ENCODE measurements at regions not wholly inside any gene's neighbourhood (a gene's known extent, or its start where the extent isn't known, plus 50 kb on each side); places are given as distances from the start of the nearest gene placed in this dataset.

DNA sequence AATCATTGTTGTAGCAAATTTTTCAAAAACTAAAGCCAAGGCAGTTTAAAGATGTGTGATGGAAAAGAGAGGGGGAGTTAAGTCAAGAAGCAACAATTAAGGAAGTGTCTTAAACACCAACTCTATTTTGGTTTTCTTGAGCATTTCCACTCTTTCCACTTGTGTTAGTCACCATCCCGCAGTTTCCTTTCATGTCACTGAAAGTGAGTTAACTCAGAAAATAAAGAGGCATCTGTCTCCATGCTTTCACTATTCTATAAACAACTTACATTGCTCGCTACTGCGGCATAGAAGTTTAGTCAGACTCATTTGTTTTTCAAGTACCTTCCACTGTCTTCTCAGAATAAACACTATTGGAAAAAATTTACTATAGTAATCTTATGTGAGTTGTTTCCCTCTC lies 284.9 kb upstream of the SEMA3D start:
- TF ChIP-seq, protein P1, sequence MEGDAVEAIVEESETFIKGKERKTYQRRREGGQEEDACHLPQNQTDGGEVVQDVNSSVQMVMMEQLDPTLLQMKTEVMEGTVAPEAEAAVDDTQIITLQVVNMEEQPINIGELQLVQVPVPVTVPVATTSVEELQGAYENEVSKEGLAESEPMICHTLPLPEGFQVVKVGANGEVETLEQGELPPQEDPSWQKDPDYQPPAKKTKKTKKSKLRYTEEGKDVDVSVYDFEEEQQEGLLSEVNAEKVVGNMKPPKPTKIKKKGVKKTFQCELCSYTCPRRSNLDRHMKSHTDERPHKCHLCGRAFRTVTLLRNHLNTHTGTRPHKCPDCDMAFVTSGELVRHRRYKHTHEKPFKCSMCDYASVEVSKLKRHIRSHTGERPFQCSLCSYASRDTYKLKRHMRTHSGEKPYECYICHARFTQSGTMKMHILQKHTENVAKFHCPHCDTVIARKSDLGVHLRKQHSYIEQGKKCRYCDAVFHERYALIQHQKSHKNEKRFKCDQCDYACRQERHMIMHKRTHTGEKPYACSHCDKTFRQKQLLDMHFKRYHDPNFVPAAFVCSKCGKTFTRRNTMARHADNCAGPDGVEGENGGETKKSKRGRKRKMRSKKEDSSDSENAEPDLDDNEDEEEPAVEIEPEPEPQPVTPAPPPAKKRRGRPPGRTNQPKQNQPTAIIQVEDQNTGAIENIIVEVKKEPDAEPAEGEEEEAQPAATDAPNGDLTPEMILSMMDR (conservative IDR thresholded peaks at IDR 0.05 in 1 of 2, IDR thresholded peaks at IDR 0.05 in 1 of 2; ENCODE audit: low read depth in 1 of 2, low read length in 2 of 2) = no peak
- TF ChIP-seq EZH2 (IDR thresholded peaks at IDR 0.05; ENCODE audit: low read length, missing control alignments) = no peak
